ENCODE measurements at regions not wholly inside any gene's neighbourhood (a gene's known extent, or its start where the extent isn't known, plus 50 kb on each side); places are given as distances from the start of the nearest gene placed in this dataset.

- Mint-ChIP-seq H3K27ac (no peak overlapping the region), H3K4me1 (ENCODE audit: low read depth) (no peaks in the 10 kb centered on the region), H3K36me3 (ENCODE audit: low read depth) (no peaks in the 10 kb centered on the region), H3K9me3 (no peaks in the 10 kb centered on the region), H3K27me3 (no peaks in the 10 kb centered on the region), H3K4me3 (no peak overlapping the region)
- intact Hi-C loops (cut with micrococcal nuclease): no loop called here
These were observed 92.0 kb upstream of the IRX4 start for GRCh38 chr5:1974501-1975405.

- Mint-ChIP-seq H3K9me3 (no peaks in the 10 kb centered on the region), H3K4me3 (no peak overlapping the region), H3K27ac (no peak overlapping the region), H3K36me3 (ENCODE audit: low read depth) (no peaks in the 10 kb centered on the region), H3K4me1 (ENCODE audit: low read depth) (no peaks in the 10 kb centered on the region), H3K27me3 (no peaks in the 10 kb centered on the region)
- intact Hi-C loops (cut with micrococcal nuclease): no loop called here
These were observed 91.4 kb upstream of the IRX4 start for GRCh38 chr5:1974081-1974480.

- Mint-ChIP-seq H3K4me1 (ENCODE audit: low read depth) (no peaks in the 10 kb centered on the region), H3K36me3 (ENCODE audit: low read depth) (no peaks in the 10 kb centered on the region), H3K4me3 (no peak overlapping the region), H3K9me3 (no peaks in the 10 kb centered on the region), H3K27me3 (no peaks in the 10 kb centered on the region), H3K27ac (no peak overlapping the region)
- intact Hi-C loops (cut with micrococcal nuclease): no loop called here
These were observed 90.8 kb upstream of the IRX4 start for GRCh38 chr5:1973391-1974013.

GRCh38 chr5:1971944-1972343 is 89.2 kb upstream of the IRX4 start:
- intact Hi-C loops (cut with micrococcal nuclease): no loop called here
- Mint-ChIP-seq H3K4me1 (ENCODE audit: low read depth) (no peaks in the 10 kb centered on the region), H3K36me3 (ENCODE audit: low read depth) (no peaks in the 10 kb centered on the region), H3K4me3 (no peak overlapping the region), H3K9me3 (no peaks in the 10 kb centered on the region), H3K27ac (no peak overlapping the region), H3K27me3 (no peaks in the 10 kb centered on the region)

GRCh38 chr5:1967736-1968135 is 85.0 kb upstream of the IRX4 start:
- no peaks in the 10 kb centered on the region for H3K27me3 Mint-ChIP-seq
- no peaks in the 10 kb centered on the region for H3K9me3 Mint-ChIP-seq
- no peaks in the 10 kb centered on the region for H3K36me3 Mint-ChIP-seq (ENCODE audit: low read depth)
- intact Hi-C loops (cut with micrococcal nuclease): no loop called here
- no peak overlapping the region for H3K27ac Mint-ChIP-seq
- no peaks in the 10 kb centered on the region for H3K4me1 Mint-ChIP-seq (ENCODE audit: low read depth)
- no peak overlapping the region for H3K4me3 Mint-ChIP-seq

GRCh38 chr5:1966461-1966860 is 83.7 kb upstream of the IRX4 start:
- H3K36me3 Mint-ChIP-seq (ENCODE audit: low read depth): no peaks in the 10 kb centered on the region
- no peak overlapping the region for H3K27ac Mint-ChIP-seq
- no peak overlapping the region for H3K4me3 Mint-ChIP-seq
- intact Hi-C loops (cut with micrococcal nuclease): no loop called here
- H3K27me3 Mint-ChIP-seq: no peaks in the 10 kb centered on the region
- H3K4me1 Mint-ChIP-seq (ENCODE audit: low read depth): no peaks in the 10 kb centered on the region
- no peaks in the 10 kb centered on the region for H3K9me3 Mint-ChIP-seq

- Mint-ChIP-seq H3K27me3 (no peaks in the 10 kb centered on the region), H3K9me3 (no peaks in the 10 kb centered on the region), H3K4me3 (no peak overlapping the region), H3K27ac (no peak overlapping the region), H3K36me3 (ENCODE audit: low read depth) (no peaks in the 10 kb centered on the region), H3K4me1 (ENCODE audit: low read depth) (no peaks in the 10 kb centered on the region)
- intact Hi-C loops (cut with micrococcal nuclease): no loop called here
These were observed 83.2 kb upstream of the IRX4 start for GRCh38 chr5:1965925-1966324.

- Mint-ChIP-seq H3K36me3 (ENCODE audit: low read depth) (no peaks in the 10 kb centered on the region), H3K9me3 (no peaks in the 10 kb centered on the region), H3K27ac (no peak overlapping the region), H3K4me3 (no peak overlapping the region), H3K4me1 (ENCODE audit: low read depth) (no peaks in the 10 kb centered on the region), H3K27me3 (no peaks in the 10 kb centered on the region)
- intact Hi-C loops (cut with micrococcal nuclease): no loop called here
These were observed 81.3 kb upstream of the IRX4 start for GRCh38 chr5:1963941-1964451.

GRCh38 chr5:1963358-1963757 is 80.6 kb upstream of the IRX4 start:
- Mint-ChIP-seq H3K4me1 (ENCODE audit: low read depth) (no peaks in the 10 kb centered on the region), H3K27me3 (no peaks in the 10 kb centered on the region), H3K9me3 (no peaks in the 10 kb centered on the region), H3K27ac (no peak overlapping the region), H3K36me3 (ENCODE audit: low read depth) (no peaks in the 10 kb centered on the region), H3K4me3 (no peak overlapping the region)
- intact Hi-C loops (cut with micrococcal nuclease): no loop called here

GRCh38 chr5:1962619-1963355 is 80.1 kb upstream of the IRX4 start:
- no peak overlapping the region for H3K27ac Mint-ChIP-seq
- H3K4me1 Mint-ChIP-seq (ENCODE audit: low read depth): no peaks in the 10 kb centered on the region
- H3K9me3 Mint-ChIP-seq: no peaks in the 10 kb centered on the region
- intact Hi-C loops (cut with micrococcal nuclease): no loop called here
- H3K36me3 Mint-ChIP-seq (ENCODE audit: low read depth): no peaks in the 10 kb centered on the region
- H3K27me3 Mint-ChIP-seq: no peaks in the 10 kb centered on the region
- no peak overlapping the region for H3K4me3 Mint-ChIP-seq

- no peaks in the 10 kb centered on the region for H3K4me1 Mint-ChIP-seq (ENCODE audit: low read depth)
- intact Hi-C loops (cut with micrococcal nuclease): no loop called here
- H3K9me3 Mint-ChIP-seq: no peaks in the 10 kb centered on the region
- no peaks in the 10 kb centered on the region for H3K36me3 Mint-ChIP-seq (ENCODE audit: low read depth)
- no peak overlapping the region for H3K4me3 Mint-ChIP-seq
- H3K27ac Mint-ChIP-seq: no peak overlapping the region
- no peaks in the 10 kb centered on the region for H3K27me3 Mint-ChIP-seq
These were observed 79.3 kb upstream of the IRX4 start for GRCh38 chr5:1961952-1962595.

GRCh38 chr5:1961304-1961946 is 78.7 kb upstream of the IRX4 start:
- intact Hi-C loops (cut with micrococcal nuclease): no loop called here
- Mint-ChIP-seq H3K4me1 (ENCODE audit: low read depth) (no peaks in the 10 kb centered on the region), H3K36me3 (ENCODE audit: low read depth) (no peaks in the 10 kb centered on the region), H3K4me3 (no peak overlapping the region), H3K9me3 (no peaks in the 10 kb centered on the region), H3K27ac (no peak overlapping the region), H3K27me3 (no peaks in the 10 kb centered on the region)

GRCh38 chr5:1960595-1961303 is 78.0 kb upstream of the IRX4 start:
- H3K4me3 Mint-ChIP-seq: no peak overlapping the region
- no peaks in the 10 kb centered on the region for H3K36me3 Mint-ChIP-seq (ENCODE audit: low read depth)
- H3K27me3 Mint-ChIP-seq: no peaks in the 10 kb centered on the region
- H3K27ac Mint-ChIP-seq: no peak overlapping the region
- no peaks in the 10 kb centered on the region for H3K9me3 Mint-ChIP-seq
- no peaks in the 10 kb centered on the region for H3K4me1 Mint-ChIP-seq (ENCODE audit: low read depth)
- intact Hi-C loops (cut with micrococcal nuclease): no loop called here
